GM12891 (cell line): ENCODE measurements at regions not wholly inside any gene's neighbourhood (a gene's known extent, or its start where the extent isn't known, plus 50 kb on each side); places are given as distances from the start of the nearest gene placed in this dataset.

Experiments
- POLR2A ChIP-seq: IDR thresholded peaks from 2 replicates; pipeline ENCODE4 v1.6.1; 2011; ENCODE audit warnings: low read depth, low read length, control low read depth
- POLR2AphosphoS5 ChIP-seq: IDR thresholded peaks from 2 replicates; pipeline ENCODE4 v1.6.1; 2011; ENCODE audit warnings: low read depth, low read length, control low read depth
- TAF1 ChIP-seq: IDR thresholded peaks from 2 replicates; pipeline ENCODE4 v1.6.1; 2011; ENCODE audit warnings: low read depth, low read length, control low read depth

DNA sequence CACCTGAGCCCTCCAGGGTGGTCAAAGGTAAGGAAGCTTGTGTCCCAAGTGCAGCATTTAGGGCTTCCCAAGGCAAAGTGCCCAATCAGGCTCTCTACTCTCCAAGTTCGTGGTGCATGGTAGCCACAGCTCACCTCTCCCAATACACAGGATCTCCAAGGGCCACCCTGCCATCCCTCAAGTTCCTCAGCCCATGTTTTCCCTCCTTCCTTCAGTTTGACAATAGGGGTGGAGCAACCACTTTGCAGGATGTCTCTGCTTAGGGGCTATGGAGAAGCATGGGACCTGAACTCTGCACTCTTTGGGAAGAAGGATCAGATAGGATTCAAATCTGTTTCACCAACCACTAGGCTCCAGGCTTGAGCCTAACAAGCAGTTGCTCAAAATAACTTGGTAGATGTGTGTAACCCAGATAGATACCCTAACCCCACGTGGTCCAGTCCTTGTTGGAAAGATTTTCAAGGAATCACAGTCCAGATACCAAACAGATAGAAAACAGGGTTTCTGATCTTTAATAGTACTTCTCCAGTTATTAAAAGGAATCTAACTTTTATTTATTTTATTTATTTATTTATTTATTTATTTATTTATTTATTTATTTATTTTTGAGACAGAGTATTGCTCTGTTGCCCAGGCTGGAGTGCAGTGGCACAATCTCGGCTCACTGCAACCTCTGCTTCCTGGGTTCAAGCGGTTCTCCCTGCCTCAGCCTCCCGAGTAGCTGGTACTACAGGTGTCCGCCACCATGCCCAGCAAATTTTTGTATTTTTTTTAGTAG is 248.1 kb downstream of the CTTN start:
- TF ChIP-seq POLR2A (no peak), TAF1 (no peak), POLR2AphosphoS5 (no peak)
